HG03103 (cell line): ENCODE measurements at regions not wholly inside any gene's neighbourhood (a gene's known extent, or its start where the extent isn't known, plus 50 kb on each side); places are given as distances from the start of the nearest gene placed in this dataset.

ENCODE experiments used
- ATAC-seq: cut with Tn5 transposase; IDR thresholded peaks from one replicate; pipeline ENCODE4 v1.9.1; 2021; ENCODE audit warnings: low read depth; ENCODE audit not compliant: unreplicated experiment

DNA sequence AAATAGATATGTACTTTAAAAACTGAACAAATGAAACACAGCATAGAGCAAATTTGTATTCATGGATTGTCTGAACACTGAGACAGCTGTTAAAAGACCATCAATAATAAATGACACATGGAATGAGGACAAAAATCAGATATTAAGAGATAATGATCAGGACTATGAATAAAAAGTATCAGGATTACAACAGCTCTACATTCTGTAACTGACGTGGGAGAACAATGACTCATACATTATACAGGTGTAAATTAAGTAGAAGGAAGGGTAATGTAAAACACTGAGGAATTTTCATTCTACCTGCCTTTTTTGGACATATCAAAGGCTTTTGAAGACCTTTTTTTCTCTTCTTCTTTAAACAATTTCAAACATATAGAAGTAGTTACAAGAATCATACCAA lies 310.9 kb upstream of the ANO3 start:
- no peak for ATAC-seq

DNA sequence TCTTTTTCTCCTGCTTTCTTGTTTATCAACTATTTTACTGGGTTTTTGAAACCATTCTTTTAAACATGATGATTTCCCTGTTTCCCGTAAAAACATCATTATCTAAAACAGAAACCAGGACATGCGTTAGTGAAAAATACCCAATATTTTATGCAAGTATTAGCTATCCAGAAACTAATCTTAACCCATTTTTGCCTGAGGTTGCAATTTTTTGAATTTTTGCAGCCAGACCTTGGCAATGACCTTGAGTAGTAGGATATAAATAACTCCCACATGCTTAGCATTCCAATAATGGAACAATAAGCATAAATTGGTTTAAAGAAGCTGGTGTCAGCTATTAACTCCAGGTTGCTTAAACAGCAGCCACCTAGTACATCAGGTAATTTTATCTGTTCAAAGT lies 308.9 kb upstream of the ANO3 start:
- ATAC-seq: no peak

DNA sequence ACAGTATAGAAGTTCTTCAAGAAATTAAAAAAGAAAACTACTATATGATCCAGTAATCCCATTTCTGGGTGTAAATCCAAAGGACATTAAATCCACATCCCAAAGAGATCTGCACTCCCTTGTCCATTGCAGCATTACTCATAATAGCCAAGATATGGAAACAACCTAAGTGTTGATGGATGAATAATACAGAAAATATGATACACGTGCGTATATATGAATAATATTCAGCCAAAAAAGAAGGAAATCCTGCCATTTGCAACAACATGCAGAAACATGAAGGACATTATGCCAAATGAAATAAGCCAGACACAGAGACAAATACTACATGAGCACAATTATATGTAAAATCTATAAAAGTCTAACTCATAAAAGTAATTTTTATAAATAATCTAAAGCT lies 306.3 kb upstream of the ANO3 start:
- ATAC-seq: no peak

DNA sequence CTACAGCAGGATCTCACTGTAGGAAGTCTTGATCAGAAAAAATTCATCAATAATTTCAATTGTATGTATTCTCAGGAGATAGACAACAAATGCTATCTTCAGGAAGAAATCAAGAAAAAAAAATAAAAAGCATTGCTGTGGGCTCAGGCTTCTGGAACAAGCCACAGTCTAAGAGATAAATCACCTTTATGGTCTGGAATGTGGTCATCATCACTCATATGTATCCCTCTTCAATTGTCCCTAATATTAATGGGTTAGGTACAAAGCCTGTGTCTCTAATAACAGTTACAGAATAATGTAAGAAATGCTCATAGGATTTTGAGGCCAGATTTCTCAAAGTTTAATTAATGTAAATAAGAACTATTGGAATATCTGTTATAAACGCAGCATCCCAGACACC lies 305.9 kb upstream of the ANO3 start:
- ATAC-seq: no peak

DNA sequence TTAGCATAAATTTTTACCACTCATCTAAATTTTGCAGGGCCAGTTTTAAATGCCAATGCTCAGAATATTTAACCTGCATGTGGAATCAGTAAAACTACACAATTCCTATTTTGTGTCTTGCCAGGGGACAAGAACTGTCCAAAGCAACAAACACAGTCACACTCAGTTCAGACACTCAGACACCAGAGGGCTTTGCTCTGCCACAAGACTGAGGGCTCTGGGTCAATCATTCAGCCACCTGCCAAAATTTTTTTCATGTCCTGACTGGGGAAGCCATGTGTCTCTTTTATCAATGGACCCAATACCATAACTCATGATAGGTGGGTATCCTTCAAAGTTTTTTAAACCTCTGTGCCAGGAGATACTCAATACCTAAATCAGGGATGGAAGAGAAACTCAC lies 304.0 kb upstream of the ANO3 start:
- ATAC-seq: no peak

DNA sequence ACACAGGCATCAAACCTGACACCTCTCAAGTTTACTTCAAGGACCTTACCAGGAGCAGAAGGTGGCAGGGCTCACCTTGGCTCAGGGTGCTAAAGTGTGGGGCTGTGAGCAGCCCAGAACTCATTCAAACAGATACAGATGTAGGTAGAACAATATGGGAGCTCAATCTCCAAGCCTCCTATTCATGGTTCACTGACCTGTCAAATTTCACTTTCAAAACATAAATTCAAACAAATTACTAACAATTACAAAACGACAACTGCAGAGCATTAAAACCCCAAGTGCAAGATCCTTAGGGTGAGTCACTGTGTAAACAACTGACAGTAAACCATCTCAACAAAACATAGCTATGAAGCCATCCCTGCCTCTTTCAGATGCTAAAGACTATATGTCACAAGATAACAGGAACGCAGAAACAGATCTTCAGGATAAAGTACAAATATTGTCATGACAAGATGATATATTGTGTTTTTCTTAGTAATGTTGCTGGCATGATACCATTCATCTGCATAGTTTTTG lies 303.5 kb upstream of the ANO3 start:
- no peak for ATAC-seq

DNA sequence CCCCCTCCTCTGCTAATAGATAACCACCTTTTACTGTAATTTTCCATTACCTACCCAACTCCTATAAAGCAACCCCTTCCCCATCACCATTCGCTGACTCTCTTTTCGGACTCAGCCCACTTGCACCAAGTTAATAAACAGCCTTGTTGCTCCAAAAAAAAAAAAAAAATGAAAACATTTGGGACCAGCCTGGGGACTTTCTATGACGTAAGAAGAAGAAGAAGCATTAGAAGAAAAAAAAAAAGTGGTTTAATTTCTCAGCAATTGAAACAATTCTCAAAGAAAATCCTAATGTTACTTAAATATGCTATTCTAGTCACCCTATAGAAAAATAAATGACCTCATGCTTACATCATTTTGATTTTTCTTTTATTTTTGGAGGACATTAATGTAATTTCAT lies 301.5 kb upstream of the ANO3 start:
- no peak for ATAC-seq

DNA sequence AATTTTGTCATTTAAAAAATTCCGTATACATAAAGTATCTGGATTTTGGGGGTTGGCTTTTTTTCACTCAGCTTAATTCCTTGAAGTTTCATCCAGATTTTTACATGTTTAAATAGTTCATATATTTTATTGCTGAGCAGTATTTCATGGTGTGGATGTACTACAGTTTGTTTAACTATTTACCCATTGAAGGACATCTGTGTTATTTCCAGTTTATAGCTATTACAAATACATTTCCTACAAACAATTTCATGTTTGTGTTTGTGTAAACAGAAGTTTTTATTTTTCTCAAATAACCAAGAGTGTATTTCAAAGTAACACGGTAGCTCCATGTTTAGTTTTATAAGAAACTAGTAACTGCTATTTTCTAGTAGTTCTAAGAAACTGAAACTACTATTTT lies 299.7 kb upstream of the ANO3 start:
- no peak for ATAC-seq

DNA sequence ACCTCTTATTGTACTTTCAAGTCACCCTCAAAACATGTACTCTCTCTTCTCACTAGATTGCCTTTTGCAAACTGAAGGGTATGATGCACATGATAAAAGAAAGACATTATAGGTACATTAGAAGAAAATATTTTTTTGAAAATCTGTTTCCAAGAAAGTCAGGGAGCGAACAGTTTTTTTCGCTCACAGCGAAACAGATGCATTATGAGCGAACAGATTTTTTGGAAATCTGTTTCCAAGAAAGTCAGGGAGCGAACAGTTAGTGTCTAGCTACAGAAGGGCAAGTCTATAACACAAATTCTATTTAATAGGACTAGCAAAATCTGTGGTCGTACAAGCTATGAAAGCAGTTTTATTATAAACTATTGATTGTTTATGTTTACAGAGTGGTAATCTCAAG lies 296.2 kb upstream of the ANO3 start:
- ATAC-seq: no peak

DNA sequence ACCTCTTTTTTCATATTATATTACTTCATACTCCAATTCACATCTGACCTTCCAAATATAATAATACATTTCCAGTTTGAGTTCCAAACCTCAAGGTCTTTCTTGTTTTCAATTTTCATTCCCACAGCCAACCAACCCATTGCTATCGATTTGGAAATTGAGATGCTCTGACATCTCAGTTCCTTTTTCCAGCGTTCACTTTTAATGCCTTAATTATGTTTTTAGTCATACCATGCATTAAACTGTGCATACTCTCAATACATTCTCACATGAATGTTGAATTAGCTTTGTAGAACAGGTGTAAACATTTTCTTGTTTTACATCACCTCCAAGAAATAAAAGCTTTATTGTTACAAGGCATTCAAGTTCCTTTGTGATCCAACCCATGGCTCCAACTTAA lies 294.2 kb upstream of the ANO3 start:
- peak; percentile 77 for ATAC-seq

DNA sequence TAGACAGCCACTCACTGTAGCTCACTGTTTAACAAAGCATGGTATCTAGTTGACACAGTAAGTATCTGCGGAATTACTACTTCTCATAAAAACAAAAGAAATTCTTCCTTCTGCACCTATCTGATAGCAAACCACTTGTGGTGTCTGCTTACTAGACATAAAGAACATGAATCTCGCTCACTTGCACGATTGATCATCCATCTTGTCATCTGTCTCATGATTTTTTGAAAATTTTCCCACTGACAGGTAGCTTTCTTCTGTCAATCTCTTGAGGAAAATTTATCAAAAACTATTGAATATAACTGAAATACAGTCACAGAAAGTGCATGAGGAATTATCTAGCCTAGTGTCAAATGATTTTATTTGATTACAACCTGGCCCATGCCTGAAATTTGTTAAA lies 291.6 kb upstream of the ANO3 start:
- ATAC-seq: no peak

DNA sequence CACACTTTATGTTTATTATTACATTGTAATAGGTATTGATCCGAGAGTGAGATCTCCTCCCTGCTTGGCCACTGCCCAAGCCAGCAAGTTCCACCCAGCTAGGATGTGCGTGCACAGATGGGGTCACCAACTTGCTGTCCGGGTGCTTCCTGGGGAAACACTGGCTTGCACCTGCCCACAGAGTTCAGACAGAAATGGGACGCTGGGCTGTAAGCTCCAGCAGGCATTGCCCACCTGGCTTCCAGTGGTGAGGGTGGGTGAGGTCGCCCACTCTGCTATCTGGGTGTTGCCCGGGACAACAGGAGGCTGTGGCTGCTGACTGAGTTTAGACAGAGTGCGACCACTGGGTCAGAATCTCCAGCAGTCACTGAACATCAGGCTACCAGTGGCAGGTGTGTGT lies 289.8 kb upstream of the ANO3 start:
- ATAC-seq: no peak

DNA sequence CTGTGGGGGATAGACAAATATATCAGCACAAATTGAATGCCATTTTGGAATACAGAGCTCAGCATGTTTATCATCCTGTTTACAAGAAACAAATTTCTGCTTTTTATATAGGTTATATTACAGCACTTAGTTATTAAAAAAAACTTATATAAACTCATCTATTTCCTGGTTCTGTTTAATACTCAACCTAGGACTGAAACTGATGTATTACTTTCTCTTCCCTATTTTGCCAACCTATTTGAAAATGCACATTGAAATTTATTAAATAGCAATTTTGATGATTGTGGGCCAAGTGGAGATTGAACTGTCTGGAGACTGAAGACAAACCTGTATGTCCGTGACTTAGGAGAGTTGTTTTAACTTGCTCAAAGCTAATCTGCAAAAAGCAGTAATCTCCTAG lies 288.3 kb upstream of the ANO3 start:
- peak; percentile 80 for ATAC-seq

DNA sequence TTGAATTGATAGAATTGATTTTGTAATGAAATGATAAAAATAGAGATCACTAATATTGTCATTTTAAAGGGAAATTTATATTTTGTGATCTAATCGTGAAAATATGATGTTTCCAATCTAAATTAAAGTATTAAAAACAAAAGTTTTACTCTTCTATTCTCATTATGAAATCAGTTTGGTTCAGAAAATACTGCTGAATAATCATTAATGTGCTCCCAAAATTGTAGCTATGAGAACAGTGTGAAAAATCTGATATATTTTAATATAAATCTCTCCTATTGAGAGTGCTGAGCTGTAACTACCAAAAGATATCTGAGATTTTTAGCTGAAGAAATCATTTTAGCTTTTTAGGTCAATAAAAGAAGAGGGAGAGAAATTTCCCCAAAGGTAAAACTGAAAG lies 287.5 kb upstream of the ANO3 start:
- no peak for ATAC-seq

DNA sequence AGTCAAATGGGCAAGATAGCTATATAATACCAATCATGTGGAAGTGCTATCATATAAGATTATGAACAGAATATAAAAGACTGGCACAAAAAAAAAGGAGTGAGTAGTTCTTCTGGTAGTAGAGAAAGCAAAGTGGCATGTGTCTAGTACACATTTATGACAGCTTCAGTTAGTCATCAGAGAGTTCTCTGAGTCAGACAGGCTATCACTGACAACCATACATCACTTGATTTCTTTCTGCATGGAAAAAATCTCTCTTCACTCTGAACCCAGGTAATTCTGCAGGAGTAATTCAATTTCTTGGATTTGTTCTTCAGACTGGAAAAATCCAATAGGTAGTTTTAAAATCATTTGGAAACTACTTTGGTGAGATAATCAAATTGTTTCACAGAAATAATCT lies 286.8 kb upstream of the ANO3 start:
- no peak for ATAC-seq

DNA sequence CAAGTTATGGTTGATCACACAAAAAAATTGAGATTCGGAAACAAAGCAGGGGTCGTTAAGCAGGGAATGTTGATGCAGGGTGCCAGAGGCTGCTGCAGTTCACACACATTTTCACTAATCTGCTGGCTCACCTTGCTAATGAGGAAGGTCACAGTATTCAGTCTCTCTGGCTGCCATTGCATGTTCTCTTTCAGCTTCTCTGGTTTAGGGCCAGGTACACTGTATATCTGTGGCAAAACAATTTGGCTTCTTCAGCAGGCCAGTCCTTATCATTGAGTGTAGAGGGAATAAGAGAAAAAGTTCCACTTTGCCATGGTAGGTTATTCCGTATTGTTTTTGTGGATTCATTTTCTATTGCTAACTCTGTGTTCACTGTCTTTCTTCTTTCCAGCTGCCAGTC lies 283.7 kb upstream of the ANO3 start:
- no peak for ATAC-seq

DNA sequence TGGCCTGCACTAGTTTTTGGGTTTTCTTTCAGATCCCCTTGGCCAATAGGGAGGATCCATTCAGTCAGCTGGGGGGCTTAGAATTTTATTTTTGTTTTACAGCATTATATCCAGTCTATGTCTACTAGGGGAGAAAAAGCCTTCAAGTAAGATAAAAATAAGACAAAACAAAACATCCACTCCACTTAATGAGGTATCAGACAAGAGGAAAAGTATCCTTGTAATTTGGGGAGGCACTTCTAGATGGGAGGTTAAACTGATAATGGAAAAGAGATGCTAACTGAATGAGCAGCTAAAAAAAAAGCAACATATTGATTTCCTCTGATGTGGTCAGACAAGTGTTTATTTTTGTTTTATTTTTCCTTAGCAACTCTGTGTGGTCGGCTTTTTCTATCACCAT lies 278.0 kb upstream of the ANO3 start:
- ATAC-seq: no peak

DNA sequence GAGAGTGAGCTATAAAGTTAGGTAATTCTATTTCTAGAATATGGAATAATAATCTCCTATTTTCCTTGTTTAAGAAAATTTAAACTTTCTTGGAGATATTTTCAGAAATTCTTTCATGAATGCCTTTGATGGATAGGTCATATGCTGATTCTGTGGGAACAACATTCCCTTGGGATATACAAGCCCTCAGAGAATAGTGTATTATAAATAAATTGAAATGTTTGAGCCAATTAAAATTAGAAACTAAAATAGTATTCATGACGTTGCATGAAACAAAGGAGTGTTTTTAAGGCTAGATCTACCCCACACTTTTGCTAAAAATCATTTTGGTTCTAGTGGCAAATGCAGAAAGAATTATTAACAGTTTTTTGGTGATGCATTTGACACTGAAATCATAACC lies 269.3 kb upstream of the ANO3 start:
- no peak for ATAC-seq

DNA sequence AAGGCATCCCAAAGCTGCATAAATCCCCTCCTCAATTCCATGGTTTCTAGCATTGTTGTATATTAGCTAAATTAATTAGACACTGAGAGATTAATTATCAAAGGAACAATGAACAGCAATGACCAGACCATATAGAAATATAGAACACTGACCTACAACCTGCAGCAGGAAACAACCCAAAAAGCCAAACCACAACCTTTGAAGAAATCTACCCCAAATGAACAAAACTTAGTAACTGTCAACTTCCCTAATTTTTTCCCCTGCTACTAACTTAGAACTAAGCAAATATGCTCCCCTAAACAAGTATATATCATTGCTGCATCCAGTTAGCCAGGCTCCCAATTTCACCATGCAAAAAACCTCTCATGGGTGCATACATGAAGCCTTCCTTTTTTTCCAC lies 268.0 kb upstream of the ANO3 start:
- no peak for ATAC-seq

DNA sequence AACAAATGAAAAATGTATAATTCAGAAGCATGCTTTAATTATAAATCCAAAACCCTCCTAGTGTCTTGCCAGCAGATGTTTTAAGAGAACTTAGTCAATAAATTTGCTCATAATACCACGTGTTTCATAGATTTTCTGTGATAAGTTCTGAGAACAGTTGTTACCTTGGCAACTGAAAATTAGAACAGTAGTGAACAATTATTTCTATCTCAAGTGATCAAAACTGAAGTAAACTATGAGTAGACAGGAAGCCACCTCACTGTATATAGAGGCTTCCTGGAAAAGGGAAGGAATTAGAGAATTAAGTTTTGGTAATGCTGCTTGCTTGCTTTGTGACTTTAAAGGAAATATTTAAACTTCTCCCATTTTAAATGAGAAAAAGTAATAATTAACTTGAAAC lies 266.0 kb upstream of the ANO3 start:
- ATAC-seq: no peak

DNA sequence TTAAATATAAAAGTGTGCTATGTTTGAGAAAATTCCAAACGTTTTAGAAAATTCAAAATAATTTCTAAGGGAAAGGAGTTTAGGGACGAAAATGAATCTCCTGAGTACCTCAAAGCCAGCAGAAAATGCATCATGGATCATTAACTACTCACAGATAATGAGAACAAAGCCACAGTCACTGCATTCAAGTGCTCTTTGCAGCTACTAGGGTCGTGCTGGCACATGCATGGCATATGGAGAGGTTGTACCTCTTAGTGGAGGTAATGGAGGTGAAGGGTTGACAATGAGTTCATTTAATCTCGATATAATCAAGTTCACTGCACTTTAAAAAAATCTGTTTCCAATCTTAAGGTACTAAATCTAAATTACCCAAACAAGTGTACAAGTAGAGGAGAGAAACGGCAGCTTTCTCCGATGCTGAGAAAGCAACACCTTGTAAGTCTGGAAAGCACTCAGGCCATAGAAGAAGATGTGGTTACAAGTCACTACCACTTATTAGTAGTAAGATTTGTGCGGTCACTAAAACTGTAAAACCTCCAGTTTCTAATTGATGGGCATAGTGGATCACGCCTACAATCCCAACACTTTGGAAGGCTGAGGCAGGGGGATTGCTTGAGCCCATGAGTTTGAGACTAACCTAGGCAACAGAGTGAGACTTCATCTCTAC lies 261.1 kb upstream of the ANO3 start:
- ATAC-seq: no peak

DNA sequence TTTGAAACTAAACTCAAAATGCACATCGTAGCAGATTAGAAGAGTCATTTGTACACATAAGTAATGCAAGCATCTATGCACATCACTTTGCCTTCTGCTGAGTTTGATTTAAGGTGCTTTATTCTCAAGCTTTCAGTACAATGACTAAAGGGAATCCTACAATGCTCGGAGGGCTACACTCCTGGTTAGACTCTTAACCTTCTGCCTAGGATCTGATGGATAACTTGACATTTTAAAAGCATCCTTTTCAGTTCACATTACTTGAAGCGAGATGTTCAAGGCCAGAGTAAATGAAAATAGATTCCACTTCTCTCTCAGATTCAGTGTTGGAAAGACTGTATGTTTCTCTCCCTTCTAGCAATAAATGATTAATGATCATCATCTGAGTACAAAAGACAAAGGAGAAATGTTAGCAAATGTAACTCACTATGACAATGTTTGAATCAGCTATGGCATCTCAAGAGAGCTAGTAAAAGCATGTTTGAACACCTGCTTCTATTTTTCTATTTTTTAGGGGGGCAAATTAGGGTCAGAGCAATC lies 259.2 kb upstream of the ANO3 start:
- ATAC-seq: no peak

DNA sequence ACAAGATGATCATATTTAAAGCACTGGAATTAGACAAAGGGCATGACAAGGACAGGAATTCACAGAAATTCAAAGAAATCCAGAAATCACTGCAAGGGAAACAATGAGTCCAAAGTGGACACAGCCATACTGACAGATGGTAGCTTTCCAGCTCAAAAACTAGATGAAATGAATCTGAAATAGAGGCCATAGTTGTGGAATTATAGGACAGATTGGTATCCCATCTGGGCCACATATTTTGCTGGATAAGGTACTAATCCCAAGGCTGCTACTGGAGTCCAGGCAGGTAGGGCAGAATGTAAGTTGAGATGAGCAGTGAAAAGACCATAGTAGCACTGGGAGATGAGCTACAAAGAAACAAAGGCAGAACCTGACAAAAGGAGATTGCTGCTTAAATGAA lies 258.3 kb upstream of the ANO3 start:
- no peak for ATAC-seq
